Panc1 (cell line): ENCODE measurements at regions not wholly inside any gene's neighbourhood (a gene's known extent, or its start where the extent isn't known, plus 50 kb on each side); places are given as distances from the start of the nearest gene placed in this dataset.

Experiments used
- ATAC-seq: fragments of 200-7000 bp; cut with Tn5 transposase; 2 replicates; pipeline ENCODE4 v1.9.1; 2020; ENCODE audit warnings: mild to moderate bottlenecking, moderate library complexity
- BruUV-seq: library from RNA; stranded (reverse); fragments of 400-500 nt; replicated peaks from 2 replicates; lab custom pipeline; 2021; lab: Mats Ljungman, UMichigan
- CTCF ChIA-PET: fragments of 300-600 bp; sonication (Branson Sonifier 250); formaldehyde crosslinking; loops from one replicate; lab custom pipeline; 2022; ENCODE audit warnings: antibody characterized with exemption; lab: Charles Lee
- POLR2A ChIA-PET: fragments of 300-600 bp; sonication (Branson Sonifier 250); formaldehyde crosslinking; loops from one replicate; lab custom pipeline; 2022; ENCODE audit warnings: antibody characterized with exemption; lab: Charles Lee
- DNase-seq: peaks from one replicate; pipeline ENCODE4 v3.0.0-alpha.2; 2010; ENCODE audit warnings: low read depth, low spot score
- H3K27ac ChIP-seq: 2 replicates; pipeline ENCODE4 v1.5.1; 2011; ENCODE audit warnings: mild to moderate bottlenecking, low read length, inconsistent platforms
- H3K27me3 ChIP-seq: fragments of 200-500 bp; sonication (Bioruptor generic); 2 replicates; pipeline ENCODE4 v1.6.0; 2014; ENCODE audit warnings: low read length, inconsistent platforms; ENCODE audit not compliant: control insufficient read depth, insufficient read depth
- H3K36me3 ChIP-seq: fragments of 200-500 bp; sonication (Bioruptor generic); 2 replicates; pipeline ENCODE4 v1.5.1; 2014; ENCODE audit warnings: inconsistent platforms, mild to moderate bottlenecking, low read length, moderate library complexity; ENCODE audit not compliant: control insufficient read depth, insufficient read depth
- H3K4me1 ChIP-seq: 2 replicates; pipeline ENCODE4 v1.5.1; 2011; ENCODE audit warnings: inconsistent platforms, mild to moderate bottlenecking, low read length, moderate library complexity; ENCODE audit not compliant: control insufficient read depth, insufficient read depth
- H3K4me3 ChIP-seq, 2 experiments: 2 replicates each; pipeline ENCODE4 v1.5.1; 2011 to 2012; ENCODE audit warnings: low read depth in 2 of 2, low read length in 2 of 2, mild to moderate bottlenecking in 2 of 2, inconsistent platforms in 1 of 2, moderate library complexity in 1 of 2
- H3K9me3 ChIP-seq: fragments of 200-500 bp; sonication (Bioruptor generic); 2 replicates; pipeline ENCODE4 v1.5.1; 2014; ENCODE audit warnings: low read depth, mild to moderate bottlenecking, inconsistent platforms, low read length, moderate library complexity; ENCODE audit not compliant: control insufficient read depth, insufficient read depth
- CTCF ChIP-seq: fragments of 450-650 bp; IDR thresholded peaks from 2 replicates; pipeline ENCODE4 v1.5.1; 2017; ENCODE audit warnings: mild to moderate bottlenecking
- POLR2AphosphoS5 ChIP-seq: IDR thresholded peaks from 2 replicates; pipeline ENCODE4 v1.6.1; 2012; ENCODE audit warnings: mild to moderate bottlenecking, low read depth, low read length, moderate library complexity
- SIN3A ChIP-seq: IDR thresholded peaks from 2 replicates; pipeline ENCODE4 v1.6.1; 2012; ENCODE audit warnings: low read depth, mild to moderate bottlenecking, low read length, moderate library complexity, borderline replicate concordance; ENCODE audit not compliant: insufficient read depth
- TCF7L2 ChIP-seq: IDR thresholded peaks from 2 replicates; pipeline ENCODE4 v1.6.1; 2011; ENCODE audit warnings: mild to moderate bottlenecking, low read depth, low read length, inconsistent platforms
- in situ Hi-C: cut with HindIII; loops from 2 replicates; pipeline ENCODE4 v1.10.0; 2016; ENCODE audit warnings: low sequenced_read_pairs, low pct_unique_long_range_greater_than_20kb
- intact Hi-C: fragments of 100-400 bp; cut with micrococcal nuclease; formaldehyde crosslinking; loops from one replicate; pipeline ENCODE4 v1.10.0; 2022; ENCODE audit not compliant: unreplicated experiment
- TF ChIP-seq, protein P1 (sequence below), 2 experiments: IDR thresholded peaks; 2 replicates each; pipeline ENCODE4 v1.6.1; 2011 to 2012; ENCODE audit warnings: low read depth in 2 of 2, control low read depth in 1 of 2, low read length in 1 of 2, mild to moderate bottlenecking in 1 of 2, moderate library complexity in 1 of 2; ENCODE audit not compliant: insufficient read depth in 1 of 2

DNA sequence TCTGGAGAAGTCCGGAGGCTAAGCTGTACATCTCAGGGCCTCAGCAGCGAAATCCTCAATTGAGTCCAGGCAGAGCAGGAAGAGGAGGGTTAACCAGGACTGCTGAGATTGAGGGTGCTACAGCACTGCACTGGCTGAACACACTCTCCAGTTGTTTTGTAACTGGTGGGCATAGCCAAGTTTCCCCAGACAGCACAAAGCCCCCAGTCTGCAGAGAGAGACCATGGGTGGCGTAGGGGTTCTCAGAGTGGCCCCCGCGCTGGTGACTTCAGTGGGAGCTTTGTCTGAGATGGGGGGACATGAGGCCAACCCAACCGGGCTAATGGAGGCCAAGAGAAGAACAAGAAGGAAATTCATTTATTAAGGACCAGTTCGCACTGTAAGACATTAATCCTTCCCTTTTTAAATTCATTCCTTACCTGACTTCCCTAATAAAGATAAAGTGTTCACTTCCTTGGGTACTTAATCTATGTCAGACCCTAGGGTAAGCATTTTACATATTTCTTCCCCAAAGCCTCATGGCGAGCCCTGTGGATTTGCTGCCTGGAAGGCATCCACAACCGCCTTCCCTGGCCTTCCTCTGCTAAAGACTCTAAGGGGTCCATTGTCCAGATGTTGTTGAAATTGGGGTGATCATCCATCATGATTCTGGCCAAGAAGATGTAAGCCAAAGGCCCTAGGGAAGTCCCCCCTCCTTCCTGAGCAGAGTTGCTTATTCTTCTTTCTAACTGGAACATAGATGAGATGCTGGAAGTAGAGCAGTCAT is 121.4 kb upstream of the CHST15 start:
- Histone ChIP-seq H3K27ac (no peak overlapping the region), H3K4me3 (no peak overlapping the region), H3K36me3 (no peaks in the 10 kb centered on the region), H3K4me1 (no peaks in the 10 kb centered on the region), H3K27me3 (no peaks in the 10 kb centered on the region), H3K9me3 (no peaks in the 10 kb centered on the region; the same call in 1 of the 2 replicates)
- DNase-seq = no peak
- no TSS peak for BruUV-seq
- CTCF ChIA-PET = no interaction called here
- in situ Hi-C loops (no loop called here), intact Hi-C loops (no loop called here)
- TF ChIP-seq SIN3A (no peak), POLR2AphosphoS5 (no peak), TCF7L2 (no peak), CTCF (no peak)
- TF ChIP-seq, protein P1, sequence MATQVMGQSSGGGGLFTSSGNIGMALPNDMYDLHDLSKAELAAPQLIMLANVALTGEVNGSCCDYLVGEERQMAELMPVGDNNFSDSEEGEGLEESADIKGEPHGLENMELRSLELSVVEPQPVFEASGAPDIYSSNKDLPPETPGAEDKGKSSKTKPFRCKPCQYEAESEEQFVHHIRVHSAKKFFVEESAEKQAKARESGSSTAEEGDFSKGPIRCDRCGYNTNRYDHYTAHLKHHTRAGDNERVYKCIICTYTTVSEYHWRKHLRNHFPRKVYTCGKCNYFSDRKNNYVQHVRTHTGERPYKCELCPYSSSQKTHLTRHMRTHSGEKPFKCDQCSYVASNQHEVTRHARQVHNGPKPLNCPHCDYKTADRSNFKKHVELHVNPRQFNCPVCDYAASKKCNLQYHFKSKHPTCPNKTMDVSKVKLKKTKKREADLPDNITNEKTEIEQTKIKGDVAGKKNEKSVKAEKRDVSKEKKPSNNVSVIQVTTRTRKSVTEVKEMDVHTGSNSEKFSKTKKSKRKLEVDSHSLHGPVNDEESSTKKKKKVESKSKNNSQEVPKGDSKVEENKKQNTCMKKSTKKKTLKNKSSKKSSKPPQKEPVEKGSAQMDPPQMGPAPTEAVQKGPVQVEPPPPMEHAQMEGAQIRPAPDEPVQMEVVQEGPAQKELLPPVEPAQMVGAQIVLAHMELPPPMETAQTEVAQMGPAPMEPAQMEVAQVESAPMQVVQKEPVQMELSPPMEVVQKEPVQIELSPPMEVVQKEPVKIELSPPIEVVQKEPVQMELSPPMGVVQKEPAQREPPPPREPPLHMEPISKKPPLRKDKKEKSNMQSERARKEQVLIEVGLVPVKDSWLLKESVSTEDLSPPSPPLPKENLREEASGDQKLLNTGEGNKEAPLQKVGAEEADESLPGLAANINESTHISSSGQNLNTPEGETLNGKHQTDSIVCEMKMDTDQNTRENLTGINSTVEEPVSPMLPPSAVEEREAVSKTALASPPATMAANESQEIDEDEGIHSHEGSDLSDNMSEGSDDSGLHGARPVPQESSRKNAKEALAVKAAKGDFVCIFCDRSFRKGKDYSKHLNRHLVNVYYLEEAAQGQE (IDR thresholded peaks at IDR 0.05; ENCODE audit: insufficient read depth in 1 of 2, low read depth in 2 of 2, low read length in 1 of 2) = no peak
- POLR2A ChIA-PET = no interaction called here
- no peak for ATAC-seq

DNA sequence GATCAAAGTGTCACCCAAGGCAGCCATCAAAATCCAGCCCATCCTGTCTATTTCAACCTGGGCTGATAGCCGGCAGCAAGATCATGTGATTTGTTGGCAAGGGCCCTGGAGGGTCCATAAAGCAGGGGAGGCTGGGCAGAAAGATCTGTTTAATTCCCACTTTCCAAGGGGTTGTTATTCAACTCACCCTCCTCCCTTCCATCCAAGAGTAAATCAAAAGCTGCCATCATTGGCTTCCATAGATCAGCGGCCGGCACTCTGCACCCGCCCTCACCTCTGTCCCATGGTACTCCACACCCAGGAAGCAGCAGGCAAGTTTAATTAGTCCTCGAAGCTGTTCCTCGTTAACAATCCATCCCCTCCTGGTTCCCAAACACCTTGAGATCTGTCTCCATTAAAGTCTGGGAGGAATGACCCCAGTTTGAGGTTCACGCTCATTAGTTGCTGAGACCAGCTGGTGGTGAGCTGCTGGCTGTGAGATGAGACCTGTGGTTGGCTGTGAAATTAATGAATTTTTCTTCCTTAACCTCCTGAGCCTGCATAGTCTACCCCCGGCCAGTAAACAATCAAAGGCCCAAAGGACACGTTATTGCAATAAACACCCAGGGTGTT is 120.6 kb upstream of the CHST15 start:
- Histone ChIP-seq H3K27ac (no peak overlapping the region), H3K27me3 (no peaks in the 10 kb centered on the region), H3K4me1 (no peaks in the 10 kb centered on the region), H3K36me3 (no peaks in the 10 kb centered on the region), H3K4me3 (no peak overlapping the region), H3K9me3 (no peaks in the 10 kb centered on the region; the same call in 1 of the 2 replicates)
- CTCF ChIA-PET = no interaction called here
- DNase-seq = no peak
- BruUV-seq = no TSS peak
- intact Hi-C loops (no loop called here), in situ Hi-C loops (no loop called here)
- POLR2A ChIA-PET = no interaction called here
- ATAC-seq = no peak
- TF ChIP-seq POLR2AphosphoS5 (no peak), SIN3A (no peak), TCF7L2 (no peak), CTCF (no peak)
- TF ChIP-seq, protein P1 (IDR thresholded peaks at IDR 0.05; ENCODE audit: insufficient read depth in 1 of 2, low read depth in 2 of 2, low read length in 1 of 2) = no peak
